CD4-positive, alpha-beta T cell treated with Interferon gamma for 1 hour (primary cell): ENCODE measurements at regions not wholly inside any gene's neighbourhood (a gene's known extent, or its start where the extent isn't known, plus 50 kb on each side); places are given as distances from the start of the nearest gene placed in this dataset.
"Not testable (repeated sequence)": the region's sequence is repeated elsewhere in the genome, so short reads cannot be mapped to it uniquely, and the experiment has no call there.

ENCODE experiments used
- DNase-seq: peaks from one replicate; pipeline ENCODE4 v3.0.0-alpha.2; 2020

DNA sequence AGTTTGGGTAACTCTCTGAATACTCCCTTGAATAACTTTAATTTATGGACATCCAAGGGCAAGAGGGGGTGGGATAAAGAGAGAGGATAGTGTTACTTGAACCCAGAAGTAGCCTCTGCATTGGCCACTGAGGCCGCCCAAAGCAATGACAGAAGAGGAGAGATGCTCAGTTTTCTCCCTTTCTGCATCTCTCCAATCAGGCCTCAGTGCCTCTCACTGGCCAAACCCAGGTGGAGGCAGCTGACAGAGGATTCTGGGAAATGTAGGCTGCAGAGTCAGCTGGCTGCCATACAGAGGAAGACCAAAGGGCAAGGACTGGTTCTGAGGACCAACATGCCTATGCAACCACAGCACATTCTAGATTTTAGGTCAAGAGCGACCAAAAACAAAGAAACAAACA is 719.4 kb downstream of the MAT2B start:
- no peak for DNase-seq

DNA sequence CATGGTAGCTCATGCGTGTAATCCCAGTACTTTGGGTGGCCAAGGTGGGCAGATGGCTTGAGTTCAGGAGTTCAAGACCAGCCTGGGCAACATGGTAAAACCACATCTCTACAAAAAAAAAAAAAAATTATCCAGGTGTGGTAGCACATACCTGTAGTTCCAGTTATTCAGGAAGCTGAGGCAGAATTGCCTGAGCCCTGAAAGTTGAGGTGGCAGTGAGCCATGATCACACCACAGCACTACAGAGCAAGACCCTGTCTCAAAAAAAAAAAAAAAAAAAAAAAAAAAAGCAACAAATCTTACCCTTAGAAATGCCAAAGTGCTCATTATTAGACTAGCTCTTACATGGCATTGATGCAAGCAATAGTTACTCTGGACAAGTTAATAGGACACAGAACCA is 724.9 kb downstream of the MAT2B start:
- DNase-seq: no peak

DNA sequence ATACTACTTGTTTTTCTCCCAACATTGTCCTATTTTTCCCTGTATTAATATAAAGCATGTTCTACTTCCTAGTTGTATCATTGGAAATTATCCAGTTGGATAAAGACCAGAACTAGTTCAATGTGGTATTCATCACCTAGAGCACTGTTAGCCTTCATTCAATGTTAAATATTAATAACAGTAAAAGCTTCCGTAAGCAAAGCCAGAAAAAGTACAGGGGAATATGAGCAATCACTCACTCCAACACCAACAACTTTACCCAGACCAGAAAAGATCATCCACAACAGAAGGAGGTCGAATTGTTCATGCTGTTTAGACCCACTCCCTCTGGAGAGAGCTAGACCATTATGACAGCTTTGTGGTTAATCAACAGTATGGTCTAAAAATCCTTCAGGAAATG is 728.4 kb downstream of the MAT2B start:
- DNase-seq: no peak

DNA sequence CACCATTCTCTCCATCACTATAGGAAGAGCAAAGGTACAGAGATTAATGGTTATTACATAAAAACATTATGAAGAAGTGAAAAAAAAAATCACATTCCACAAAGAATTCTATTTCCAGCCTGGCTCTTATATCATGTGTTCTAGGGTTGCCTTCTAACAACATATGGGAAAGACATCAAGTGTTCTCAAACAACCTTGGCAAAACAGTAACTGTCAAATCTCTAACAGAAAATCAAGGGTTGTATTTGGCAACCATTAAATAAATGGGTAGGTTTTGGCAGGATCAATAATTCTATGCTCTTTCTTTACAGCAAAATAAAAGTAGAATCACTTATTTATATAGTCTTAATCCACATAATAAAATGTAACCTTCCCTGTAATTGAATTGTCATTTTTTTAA is 728.9 kb downstream of the MAT2B start:
- DNase-seq: no peak

DNA sequence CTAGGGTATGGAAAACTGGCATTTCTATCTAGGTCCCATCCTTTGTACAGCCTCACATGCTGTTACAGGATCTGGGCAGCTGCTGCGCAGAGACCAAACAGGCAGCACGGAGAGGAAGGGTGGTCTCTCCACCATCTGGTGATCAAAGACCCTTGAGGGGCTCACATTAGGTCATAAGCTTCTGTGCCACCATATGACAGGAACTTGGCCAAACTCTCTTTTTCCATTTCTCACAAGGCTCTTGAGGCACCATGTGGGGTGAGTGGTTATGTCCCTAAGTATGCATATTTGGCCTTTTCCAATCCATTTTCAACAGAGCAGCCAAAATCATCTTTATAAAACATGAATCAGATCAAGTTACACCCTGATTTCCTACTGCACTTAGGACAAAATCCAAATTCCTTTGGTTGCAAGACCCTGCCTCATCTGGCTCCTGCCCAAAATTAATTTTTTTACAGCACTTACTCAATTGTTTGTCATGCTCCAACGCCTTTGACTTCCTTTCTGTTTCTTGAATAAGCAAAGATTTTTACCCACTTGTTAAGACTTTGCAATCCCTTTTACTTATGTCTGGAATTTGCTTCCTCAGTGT is 730.0 kb downstream of the MAT2B start:
- DNase-seq: no peak

DNA sequence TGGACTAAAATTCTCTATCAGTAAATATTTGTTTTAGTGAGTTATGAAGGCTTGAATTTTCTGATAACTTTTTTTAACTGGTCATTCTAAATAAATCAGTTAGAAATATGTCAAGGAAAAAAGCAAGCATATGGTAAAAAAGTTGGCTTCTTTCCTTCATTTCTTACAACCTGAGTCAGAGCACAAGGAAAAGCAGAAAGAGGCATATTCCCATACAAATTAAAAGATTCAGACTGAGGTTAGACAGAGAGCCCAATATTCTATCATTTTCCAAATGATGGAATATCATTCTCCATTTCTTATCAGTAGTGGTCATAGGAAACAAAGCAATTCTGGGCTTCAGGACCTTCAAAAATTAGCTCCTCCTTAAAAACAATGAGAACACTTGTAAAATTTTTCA is 732.1 kb downstream of the MAT2B start:
- DNase-seq: no peak

DNA sequence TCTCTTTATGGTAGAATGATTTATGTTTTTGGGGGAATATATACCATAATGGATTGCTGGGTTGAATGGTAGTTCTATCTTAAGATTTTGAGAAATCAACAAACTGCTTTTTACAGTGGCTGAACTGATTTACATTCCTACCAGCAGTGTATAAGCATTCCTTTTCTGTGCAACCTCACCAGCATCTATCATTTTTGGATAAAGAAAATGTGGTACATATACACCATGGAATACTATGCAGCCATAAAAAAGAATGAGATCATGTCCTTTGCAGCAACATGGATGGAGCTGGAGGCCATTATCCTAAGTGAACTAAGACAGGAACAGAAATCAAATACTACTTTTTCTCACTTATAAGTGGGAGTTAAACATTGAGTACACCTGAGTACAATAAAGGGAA is 746.4 kb downstream of the MAT2B start:
- not testable (repeated sequence) for DNase-seq

DNA sequence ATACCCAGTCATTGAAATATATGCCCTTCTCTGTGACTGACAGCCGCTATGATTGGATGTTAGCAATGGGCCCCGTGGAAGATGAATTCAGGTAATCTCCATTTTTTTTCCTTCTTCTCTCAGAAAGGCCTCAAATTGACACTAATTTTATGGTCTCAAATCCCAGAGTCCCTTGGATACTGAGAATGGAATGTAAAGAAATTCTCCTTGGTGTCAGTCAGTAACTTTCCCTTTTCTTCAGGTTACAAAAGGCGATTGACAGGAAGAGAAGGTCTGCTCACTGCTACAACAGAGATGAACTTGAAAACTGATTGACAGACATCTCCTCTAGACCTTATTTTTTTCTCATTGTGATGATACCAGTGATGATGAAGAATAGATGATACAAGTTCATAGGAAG is 748.3 kb downstream of the MAT2B start:
- no peak for DNase-seq

DNA sequence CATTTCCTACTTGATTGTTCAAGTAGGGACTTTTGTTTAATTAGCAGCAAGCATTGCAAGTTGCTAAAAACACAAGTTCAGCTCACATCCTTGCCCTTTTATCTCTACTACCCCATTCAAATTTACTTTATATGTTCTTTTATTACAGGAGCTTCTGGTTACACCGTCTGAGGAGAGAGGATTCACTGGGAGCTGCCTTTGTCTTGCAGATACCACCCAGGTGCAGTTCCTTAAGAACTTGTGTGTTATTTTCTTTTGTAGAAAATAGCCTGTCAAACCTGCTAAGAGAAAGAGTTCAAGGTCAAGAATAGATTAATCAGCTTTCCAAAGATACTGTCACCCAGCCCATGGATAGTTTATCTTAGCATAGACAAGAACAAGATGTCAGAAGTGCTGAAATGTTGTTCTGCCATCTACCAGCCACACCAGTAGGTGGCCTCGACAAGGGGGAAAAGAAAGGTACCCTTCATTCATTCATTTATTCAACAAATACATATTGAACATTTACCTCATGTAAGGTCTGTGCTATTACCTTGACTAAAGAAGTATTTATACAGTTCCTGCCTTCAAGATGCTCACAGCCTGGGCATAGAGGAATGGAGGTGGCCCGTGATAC is 750.3 kb downstream of the MAT2B start:
- no peak for DNase-seq

DNA sequence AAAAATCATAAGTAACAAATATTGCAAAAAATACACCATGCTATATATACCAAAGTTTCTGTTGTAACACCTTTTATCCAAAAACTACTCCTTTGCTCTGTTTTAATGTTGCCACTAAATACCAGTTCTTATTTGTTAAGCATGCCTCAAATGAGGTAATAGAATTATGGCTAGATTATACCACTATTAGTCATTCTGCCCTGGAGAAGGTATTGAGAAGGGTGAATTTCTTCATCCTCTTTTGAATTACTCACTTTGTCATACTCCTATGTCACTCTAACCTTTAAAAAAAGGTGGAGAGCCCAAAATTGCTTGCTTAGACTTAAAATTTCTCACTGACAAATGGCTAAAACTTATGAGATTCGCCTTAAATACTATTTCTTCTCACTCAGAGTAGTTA is 750.9 kb downstream of the MAT2B start:
- no peak for DNase-seq

DNA sequence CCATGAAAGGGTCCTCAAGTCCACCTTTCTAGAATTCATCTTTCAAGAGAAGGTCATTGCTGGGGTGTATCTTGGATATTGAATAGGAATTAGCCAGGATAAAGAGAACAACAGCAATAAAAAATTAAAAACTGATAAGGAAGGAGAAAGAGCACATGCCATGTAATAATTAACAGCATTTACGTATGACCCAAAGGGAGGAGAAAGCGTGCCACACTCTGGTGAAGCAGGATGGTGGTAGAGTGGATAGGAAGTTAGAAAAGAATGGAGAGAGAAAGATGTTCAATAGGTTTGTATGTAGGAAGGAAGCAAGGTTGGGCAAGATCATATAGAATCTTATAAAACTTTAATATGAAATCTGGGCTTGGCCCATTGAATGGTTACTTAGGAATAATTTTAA is 751.5 kb downstream of the MAT2B start:
- no peak for DNase-seq

DNA sequence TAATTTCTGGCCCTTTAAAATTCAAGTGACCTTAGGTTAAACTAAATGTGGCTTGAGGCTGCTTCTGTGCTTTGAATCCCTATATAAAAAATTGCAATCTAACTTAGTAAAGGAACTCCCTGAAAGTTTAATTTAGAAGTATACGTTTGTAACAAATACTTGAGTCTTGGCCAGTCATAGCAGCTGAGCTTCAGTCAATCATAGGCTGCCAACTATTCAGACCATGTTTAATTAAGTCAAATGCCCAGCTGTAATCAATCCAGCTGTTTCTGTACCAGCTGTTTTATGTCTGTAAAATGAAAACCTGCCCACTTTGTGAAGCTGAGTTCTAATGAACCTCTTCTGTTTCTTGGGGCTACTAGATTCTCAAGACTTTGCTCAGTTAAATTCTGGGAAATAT is 760.1 kb downstream of the MAT2B start:
- no peak for DNase-seq

DNA sequence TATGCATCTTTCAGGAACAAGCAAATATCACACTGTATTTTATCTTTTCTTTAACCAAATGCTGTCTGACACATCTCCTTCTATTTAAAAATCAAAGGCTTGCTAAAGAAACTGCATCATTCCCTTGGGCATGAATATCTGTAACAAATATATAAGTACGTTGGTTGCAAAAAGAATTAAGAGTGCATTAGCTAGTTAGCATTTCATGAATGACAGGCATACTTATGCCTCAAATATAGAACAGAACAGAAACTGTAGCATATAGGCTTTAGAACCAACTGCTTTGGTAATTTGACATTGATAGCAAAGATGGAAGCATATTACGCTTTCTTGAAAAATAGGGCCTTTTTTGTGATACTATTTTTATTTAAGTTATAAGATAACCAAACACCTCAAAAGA is 761.2 kb downstream of the MAT2B start:
- no peak for DNase-seq

DNA sequence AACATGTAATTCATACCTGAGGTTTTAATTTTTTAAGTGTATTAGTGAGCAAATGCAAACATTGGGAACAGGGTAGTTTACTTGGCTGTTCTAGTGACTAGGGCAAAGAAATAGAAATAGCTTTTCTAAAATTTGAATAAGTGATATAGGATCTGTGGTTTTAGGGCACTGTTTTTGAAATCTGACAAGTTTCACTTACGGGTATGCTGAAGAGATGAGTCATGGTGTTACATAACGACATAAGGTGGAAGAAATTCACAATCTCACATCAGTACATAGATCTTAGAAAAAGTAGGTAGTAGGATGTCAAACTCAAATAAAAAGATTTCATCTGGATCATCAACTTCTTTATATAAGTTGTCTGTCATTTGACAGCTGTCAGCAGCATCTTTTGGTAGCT is 772.3 kb downstream of the MAT2B start:
- DNase-seq: no peak

DNA sequence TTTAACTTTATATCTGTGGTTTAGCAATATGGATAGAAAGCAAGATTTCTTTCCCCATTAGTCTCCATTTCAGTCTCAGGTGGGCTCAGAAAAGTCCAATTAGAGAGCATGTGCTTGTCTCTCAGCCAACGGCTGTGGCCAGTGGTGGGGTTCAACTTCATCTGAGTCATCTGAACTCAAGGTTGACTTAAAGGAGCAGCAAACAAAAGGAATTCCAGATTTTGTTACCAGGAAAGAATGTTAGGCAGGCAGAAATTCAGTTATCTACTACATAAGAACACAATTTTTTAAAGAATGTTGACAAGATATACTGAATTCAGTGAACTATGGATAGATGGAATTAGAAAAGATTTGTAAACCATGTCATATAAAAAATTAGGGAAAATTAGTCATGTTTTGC is 784.1 kb downstream of the MAT2B start:
- DNase-seq: no peak

DNA sequence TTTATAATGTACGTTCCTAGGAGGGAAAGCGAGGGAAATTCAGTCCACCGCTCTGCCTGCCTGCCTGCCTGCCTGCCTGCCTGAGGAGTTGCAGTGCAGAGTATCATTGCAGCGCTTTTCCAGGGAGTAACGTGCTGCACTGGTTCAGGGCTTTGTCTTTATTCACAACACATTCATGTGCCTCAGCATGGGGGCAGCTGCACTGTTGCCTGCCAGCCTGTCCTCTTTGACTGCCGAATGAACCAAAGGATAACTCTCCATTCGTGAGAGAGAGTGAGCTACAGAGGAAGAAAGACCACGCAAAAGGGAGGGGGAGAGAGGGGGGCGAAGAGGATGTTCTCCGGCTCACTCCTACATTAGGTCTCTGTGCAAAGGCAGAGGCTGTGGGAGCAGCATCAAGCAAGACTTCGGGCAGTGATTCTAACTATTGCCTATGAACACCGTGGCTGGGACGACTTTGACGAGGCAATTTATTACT is 791.2 kb downstream of the MAT2B start:
- no peak for DNase-seq

DNA sequence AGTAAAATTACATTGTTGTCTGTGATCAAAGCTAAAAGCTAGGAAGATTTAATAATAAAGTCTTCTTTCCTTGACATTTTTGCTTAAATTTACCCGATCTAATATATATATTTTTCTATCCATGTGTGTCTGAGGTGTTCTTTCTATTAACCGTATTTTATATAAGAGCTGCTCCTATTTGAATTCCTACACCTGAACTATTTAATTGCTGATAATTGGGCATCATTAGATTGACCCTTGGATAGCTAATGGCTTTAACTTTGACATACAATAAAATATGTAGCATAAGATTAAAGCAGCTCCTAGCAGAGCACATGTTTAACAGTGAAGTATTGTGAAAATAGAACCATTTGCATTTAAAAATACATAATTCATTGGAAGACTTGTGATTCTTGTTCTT is 792.7 kb downstream of the MAT2B start:
- no peak for DNase-seq

DNA sequence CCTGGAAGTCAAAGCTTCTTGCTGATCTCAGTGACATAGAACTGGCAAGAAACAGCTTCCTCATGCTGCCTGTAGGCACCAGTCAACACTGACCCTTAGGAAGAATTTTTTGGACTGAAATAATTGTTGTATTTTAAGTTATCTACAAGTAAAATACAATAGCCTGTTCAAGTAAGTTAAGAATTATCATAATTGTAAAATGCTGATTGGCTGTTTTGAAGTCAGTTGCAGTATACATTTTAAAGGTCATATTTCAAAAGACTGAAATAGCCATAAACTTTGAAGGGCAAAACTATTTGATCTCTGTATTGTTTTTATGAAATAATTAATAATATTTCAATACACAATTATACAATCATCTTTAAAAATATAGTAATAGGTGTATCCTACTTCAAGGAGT is 794.9 kb downstream of the MAT2B start:
- no peak for DNase-seq

DNA sequence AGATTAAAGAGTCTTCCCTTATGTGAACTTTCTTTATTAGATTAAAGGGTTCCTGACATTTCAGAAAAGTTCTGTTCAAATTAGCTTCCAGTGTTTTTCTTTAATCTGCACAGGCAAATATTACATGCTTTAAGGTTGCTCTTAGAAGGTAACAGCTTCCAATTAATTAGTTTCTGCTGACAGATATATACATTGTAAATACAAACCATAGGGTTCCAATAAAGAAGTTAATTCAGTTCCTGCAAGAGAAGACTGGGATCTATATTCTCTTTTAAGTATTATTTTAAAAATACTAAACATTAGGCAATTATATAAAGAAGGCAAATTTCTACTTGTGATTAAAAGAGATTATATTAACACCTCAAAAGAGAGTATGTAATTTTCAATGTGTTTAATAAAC is 795.7 kb downstream of the MAT2B start:
- DNase-seq: no peak

DNA sequence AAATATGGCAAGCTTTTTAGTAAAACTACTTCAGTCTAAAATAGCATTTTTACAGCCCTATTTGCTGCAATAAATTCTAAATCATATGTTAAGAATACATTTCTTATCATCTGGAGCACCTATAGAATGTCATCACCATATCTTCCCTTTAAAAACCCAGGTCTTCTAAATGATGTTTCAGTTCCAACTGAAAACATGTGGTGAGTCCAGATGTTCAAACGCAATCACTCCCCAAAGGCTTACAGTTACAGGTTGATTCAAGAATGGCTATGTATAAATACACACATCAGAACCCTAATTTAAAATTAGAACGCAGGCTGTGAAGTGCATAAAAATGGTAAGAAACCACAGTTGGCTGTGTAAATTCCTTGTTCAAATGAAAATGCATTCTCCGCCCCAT is 796.3 kb downstream of the MAT2B start:
- DNase-seq: no peak

DNA sequence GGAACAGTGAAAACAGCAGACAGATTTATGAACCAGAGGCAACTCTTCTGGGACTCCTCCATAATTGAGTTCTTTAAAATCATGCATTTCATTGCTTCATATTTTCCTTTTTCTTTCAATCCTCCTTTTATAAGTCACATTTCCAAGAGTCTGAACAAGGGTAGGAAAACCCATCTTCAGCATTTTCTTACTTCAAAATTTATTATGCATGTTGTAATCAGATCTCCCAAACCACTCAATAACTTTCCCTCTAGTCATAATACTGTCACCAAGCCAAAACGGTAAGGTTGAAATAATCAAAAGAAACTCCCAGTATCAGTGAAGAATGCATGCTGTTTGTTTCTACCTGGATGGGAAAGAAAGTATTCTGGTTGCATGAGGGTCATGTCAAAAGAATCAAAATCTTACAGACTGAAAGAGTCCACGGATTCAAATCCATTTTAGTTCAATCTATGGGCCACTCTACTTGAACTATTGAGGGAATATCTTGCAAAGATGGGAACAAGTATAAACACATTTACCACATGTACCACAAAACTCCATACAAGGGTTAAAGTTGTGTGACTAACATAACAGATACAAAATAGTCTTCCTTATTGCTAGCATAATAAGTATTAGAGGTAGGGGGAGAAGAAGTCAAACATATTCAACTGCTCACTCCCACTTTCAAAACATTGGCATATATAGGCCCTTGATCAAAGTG is 797.3 kb downstream of the MAT2B start:
- DNase-seq: no peak

DNA sequence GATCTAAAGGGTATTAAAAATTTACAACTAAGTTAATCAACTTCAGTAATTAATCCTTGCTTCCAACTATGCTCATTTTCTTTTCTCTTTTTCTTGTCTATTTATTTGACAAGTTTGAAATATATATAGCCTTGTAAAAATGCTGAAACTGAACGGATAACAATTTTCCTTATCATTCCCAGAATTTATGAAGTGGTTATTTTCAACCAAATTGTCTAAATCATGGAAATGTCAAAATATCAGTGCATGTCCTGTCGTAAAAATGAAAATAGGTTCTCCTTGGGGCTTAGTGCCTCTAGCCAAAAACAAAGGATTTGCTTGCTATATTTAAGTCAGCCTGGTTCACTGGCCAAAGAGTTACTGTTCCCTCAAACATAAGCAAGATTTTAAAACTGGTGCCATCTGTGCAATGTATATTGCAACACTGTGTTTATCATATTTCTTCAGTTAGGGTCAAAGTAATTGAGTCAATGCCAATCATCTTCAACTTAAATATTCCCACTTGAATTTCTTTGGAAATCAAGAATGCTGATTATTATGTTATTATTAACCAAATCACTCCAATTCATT is 798.3 kb downstream of the MAT2B start:
- DNase-seq: no peak

DNA sequence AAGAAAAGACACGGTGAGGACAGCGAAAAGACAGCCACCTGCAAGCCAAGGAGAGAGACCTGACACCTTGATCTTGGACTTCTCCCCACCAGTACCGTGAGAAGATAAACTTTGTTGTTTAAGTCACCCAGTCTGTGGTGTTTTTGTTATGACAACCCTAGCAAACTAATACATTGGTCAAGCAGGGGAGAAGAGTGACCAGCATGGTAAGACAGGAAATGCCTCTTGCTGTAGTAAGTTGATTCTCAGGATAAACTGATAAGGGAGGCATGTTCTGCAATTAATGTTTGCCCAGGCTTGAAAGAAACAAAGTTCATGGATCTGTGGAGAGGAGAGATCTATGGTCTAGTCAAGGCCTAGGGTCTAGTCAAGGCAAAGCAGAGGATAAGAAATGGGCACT is 801.2 kb downstream of the MAT2B start:
- no peak for DNase-seq

DNA sequence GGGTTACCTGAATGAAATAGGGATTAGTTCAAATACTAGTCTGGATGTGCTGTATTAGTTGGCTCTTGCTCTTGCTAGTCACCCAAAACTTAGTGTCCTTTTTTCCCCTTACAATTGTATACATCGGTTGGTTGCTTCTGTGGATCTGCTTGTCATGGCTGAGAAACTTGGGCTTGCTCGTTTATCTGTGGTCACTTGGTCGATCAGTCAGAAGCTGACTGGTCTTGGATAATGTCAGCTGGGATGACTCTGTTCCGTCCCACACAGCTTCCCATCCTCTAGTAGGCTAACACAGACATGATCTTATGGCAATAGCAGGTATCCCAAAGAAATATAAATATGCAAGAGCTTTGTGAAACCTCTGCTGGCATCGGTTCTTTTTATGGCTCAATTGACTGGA is 807.4 kb downstream of the MAT2B start:
- DNase-seq: no peak
